Endothelial cell of umbilical vein (primary cell): ENCODE measurements at regions not wholly inside any gene's neighbourhood (a gene's known extent, or its start where the extent isn't known, plus 50 kb on each side); places are given as distances from the start of the nearest gene placed in this dataset.
"Not testable (repeated sequence)": the region's sequence is repeated elsewhere in the genome, so short reads cannot be mapped to it uniquely, and the experiment has no call there.

ENCODE experiments used
- BruUV-seq: library from RNA; stranded (reverse); fragments of 400-500 nt; replicated peaks from 2 replicates; lab custom pipeline; 2021; lab: Mats Ljungman, UMichigan
- CTCF ChIA-PET: fragments of 300-600, 350-600 bp; sonication (Branson Sonifier 250); formaldehyde crosslinking; loops from one replicate; lab custom pipeline; 2021; ENCODE audit warnings: antibody characterized with exemption, inconsistent platforms; lab: Charles Lee
- POLR2A ChIA-PET: fragments of 300-600, 350-600 bp; sonication (Branson Sonifier 250); formaldehyde crosslinking; loops from one replicate; lab custom pipeline; 2021; ENCODE audit warnings: antibody characterized with exemption, inconsistent platforms; lab: Charles Lee
- DNase-seq: peaks from one replicate; pipeline ENCODE4 v3.0.0-alpha.2; 2011; ENCODE audit warnings: low read depth, low spot score
- FAIRE-seq: peaks from 2 replicates; lab custom pipeline; 2011; peaks lifted over from hg19 to GRCh38; lab: Jason Lieb, UNC
- H2AFZ ChIP-seq: 2 replicates; pipeline ENCODE4 v1.6.0; 2012; ENCODE audit warnings: low read depth, low read length, control low read depth, inconsistent platforms
- H3K27ac ChIP-seq: 2 replicates; pipeline ENCODE4 v1.5.1; 2011; ENCODE audit warnings: low read depth, mild to moderate bottlenecking, control low read depth, low read length, moderate library complexity; ENCODE audit not compliant: insufficient read depth
- H3K27me3 ChIP-seq, 2 experiments: 2 replicates each; pipeline versions ENCODE4 v1.6.0 to v1.6.1; 2011; ENCODE audit warnings: low read length in 2 of 2, mixed read lengths in 1 of 2; ENCODE audit not compliant: control insufficient read depth in 2 of 2, insufficient read depth in 2 of 2
- H3K36me3 ChIP-seq, 2 experiments: 2 replicates in 1 of 2; 3 replicates in 1 of 2; pipeline ENCODE4 v1.5.1; 2011; ENCODE audit warnings: low read length in 2 of 2, mild to moderate bottlenecking in 1 of 2, moderate library complexity in 1 of 2; ENCODE audit not compliant: control insufficient read depth in 2 of 2, insufficient read depth in 2 of 2; ENCODE audit errors: extremely low read depth in 1 of 2
- H3K4me1 ChIP-seq: 3 replicates; pipeline ENCODE4 v1.5.1; 2011; ENCODE audit warnings: mild to moderate bottlenecking, low read length; ENCODE audit not compliant: control insufficient read depth, insufficient read depth; ENCODE audit errors: extremely low read depth
- H3K4me2 ChIP-seq: 2 replicates; pipeline ENCODE4 v1.6.1; 2011; ENCODE audit warnings: low read length, control low read depth, mixed read lengths; ENCODE audit not compliant: insufficient read depth
- H3K4me3 ChIP-seq, 3 experiments: fragments of 200-600 bp in 1 of 3; sonication (generic), shearing (Covaris generic) in 1 of 3; replicated peaks in 1 of 3; 2 replicates each; pipeline ENCODE4 v1.5.1; 2011 to 2016; ENCODE audit warnings: control low read depth in 3 of 3, low read length in 3 of 3, mild to moderate bottlenecking in 2 of 3, inconsistent platforms in 1 of 3, low read depth in 1 of 3, moderate library complexity in 1 of 3; ENCODE audit not compliant: insufficient read depth in 1 of 3
- H3K79me2 ChIP-seq: 2 replicates; pipeline ENCODE4 v1.6.0; 2012; ENCODE audit warnings: low read length, inconsistent platforms; ENCODE audit not compliant: control insufficient read depth, insufficient read depth
- H3K9ac ChIP-seq: replicated peaks from 2 replicates; pipeline ENCODE3; 2011; ENCODE audit warnings: low read length, control low read depth; ENCODE audit not compliant: insufficient read depth; ENCODE audit errors: extremely low read depth
- H3K9me1 ChIP-seq: replicated peaks from 3 replicates; pipeline ENCODE4 v1.6.0; 2011; ENCODE audit warnings: mild to moderate bottlenecking, low read length; ENCODE audit not compliant: control insufficient read depth, insufficient read depth; ENCODE audit errors: extremely low read depth
- H3K9me3 ChIP-seq: replicated peaks from 2 replicates; pipeline ENCODE4 v1.5.1; 2012; ENCODE audit warnings: low read length, inconsistent platforms; ENCODE audit not compliant: control insufficient read depth, insufficient read depth
- H4K20me1 ChIP-seq: replicated peaks from 2 replicates; pipeline ENCODE3; 2011; ENCODE audit warnings: mild to moderate bottlenecking, low read length; ENCODE audit not compliant: control insufficient read depth, insufficient read depth; ENCODE audit errors: extremely low read depth
- GATA2 ChIP-seq: IDR thresholded peaks from 2 replicates; pipeline ENCODE4 v1.7.0; 2011; ENCODE audit warnings: low read depth, mild to moderate bottlenecking, moderate library complexity, mixed read lengths, low read length; ENCODE audit not compliant: insufficient read length, insufficient read depth
- POLR2A ChIP-seq: IDR thresholded peaks from 2 replicates; pipeline ENCODE4 v1.6.1; 2012; ENCODE audit warnings: low read depth, mild to moderate bottlenecking, control low read depth, low read length
- POLR2AphosphoS5 ChIP-seq: IDR thresholded peaks from 2 replicates; pipeline ENCODE4 v1.6.1; 2012; ENCODE audit warnings: low read depth, mild to moderate bottlenecking, control low read depth, low read length, moderate library complexity; ENCODE audit not compliant: insufficient read depth
- dilution Hi-C: fragments of 300-500 bp; cut with MboI; formaldehyde crosslinking; loops from one replicate; pipeline ENCODE4 v1.15.0; 2019; ENCODE audit warnings: low sequenced_read_pairs; ENCODE audit not compliant: extremely low pct_ligation_motif_present
- intact Hi-C: fragments of 100-400 bp; cut with micrococcal nuclease; formaldehyde crosslinking; loops from one replicate; pipeline ENCODE4 v1.10.0; 2022
- TF ChIP-seq, protein P1 (sequence below), 2 donors: IDR thresholded peaks; 1 replicate in 1 of 2; 2 replicates in 1 of 2; pipeline ENCODE4 v1.5.1; 2011; ENCODE audit warnings: low read length in 2 of 2, mild to moderate bottlenecking in 2 of 2, moderate library complexity in 2 of 2, control low read depth in 1 of 2, inconsistent platforms in 1 of 2, low read depth in 1 of 2; ENCODE audit not compliant: insufficient read depth in 1 of 2; ENCODE audit errors: extremely low read depth in 1 of 2
- TF ChIP-seq, protein P2 (sequence below): IDR thresholded peaks from 2 replicates; pipeline ENCODE4 v1.6.1; 2011; ENCODE audit not compliant: insufficient read depth, insufficient read length

DNA sequence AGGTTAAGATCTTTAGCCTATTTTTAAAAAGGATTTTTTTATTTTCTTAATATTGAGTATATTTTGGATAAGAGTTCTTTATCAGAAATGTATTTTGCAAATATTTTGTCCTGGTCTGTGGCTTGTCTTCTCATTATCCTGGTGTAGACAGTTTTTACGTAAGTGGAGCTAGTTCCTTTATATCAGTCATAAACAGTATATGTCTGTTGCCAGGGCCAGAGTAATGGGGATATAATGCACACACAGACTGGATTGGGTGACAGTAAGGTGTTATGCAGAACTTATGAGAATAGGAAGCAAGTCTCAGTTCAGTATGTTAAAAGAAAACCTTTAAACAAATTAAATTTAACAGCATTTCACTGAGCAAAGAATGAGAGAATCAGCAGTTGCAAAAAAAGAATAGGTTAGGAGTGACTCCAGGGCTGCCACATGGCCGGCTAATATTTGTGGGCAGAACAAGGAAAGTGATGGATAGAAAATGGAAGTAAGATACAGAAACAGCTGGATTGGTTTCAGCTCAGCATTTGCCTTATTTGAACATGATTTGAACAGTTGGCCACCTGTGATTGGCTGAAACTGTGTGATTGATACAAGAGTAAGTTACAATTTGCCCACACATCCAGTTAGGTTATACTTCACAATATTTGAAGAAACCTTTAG lies 61.1 kb upstream of the ZNG1B start:
- dilution Hi-C loops (no loop called here), intact Hi-C loops (no loop called here)
- H3K4me3 ChIP-seq, result no peak overlapping the region
- POLR2A ChIA-PET, result interaction anchor here (0.7 kb wide), 1 partner anchor 90 kb away, joined by 3 read pairs; no protein-coding TSS in a partner anchor
- H3K9ac ChIP-seq, result no peak overlapping the region
- no peaks in the 10 kb centered on the region for H4K20me1 ChIP-seq
- H3K79me2 ChIP-seq, result no peaks in the 10 kb centered on the region
- BruUV-seq, result no TSS peak
- DNase-seq, result no peak
- no peak for FAIRE-seq
- H3K27me3 ChIP-seq, result no peaks in the 10 kb centered on the region
- H3K27ac ChIP-seq, result no peak overlapping the region
- CTCF ChIA-PET, result interaction anchor here (1.1 to 1.9 kb wide), 4 partner anchors 14 to 238 kb away, joined by 3 to 7 read pairs (median 5); no protein-coding TSS in a partner anchor
- no peaks in the 10 kb centered on the region for H3K9me1 ChIP-seq
- TF ChIP-seq, protein P1, sequence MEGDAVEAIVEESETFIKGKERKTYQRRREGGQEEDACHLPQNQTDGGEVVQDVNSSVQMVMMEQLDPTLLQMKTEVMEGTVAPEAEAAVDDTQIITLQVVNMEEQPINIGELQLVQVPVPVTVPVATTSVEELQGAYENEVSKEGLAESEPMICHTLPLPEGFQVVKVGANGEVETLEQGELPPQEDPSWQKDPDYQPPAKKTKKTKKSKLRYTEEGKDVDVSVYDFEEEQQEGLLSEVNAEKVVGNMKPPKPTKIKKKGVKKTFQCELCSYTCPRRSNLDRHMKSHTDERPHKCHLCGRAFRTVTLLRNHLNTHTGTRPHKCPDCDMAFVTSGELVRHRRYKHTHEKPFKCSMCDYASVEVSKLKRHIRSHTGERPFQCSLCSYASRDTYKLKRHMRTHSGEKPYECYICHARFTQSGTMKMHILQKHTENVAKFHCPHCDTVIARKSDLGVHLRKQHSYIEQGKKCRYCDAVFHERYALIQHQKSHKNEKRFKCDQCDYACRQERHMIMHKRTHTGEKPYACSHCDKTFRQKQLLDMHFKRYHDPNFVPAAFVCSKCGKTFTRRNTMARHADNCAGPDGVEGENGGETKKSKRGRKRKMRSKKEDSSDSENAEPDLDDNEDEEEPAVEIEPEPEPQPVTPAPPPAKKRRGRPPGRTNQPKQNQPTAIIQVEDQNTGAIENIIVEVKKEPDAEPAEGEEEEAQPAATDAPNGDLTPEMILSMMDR (IDR thresholded peaks at IDR 0.05; ENCODE audit: extremely low read depth in 1 of 2, insufficient read depth in 1 of 2, low read depth in 1 of 2, low read length in 2 of 2), result no peak
- TF ChIP-seq, protein P2, sequence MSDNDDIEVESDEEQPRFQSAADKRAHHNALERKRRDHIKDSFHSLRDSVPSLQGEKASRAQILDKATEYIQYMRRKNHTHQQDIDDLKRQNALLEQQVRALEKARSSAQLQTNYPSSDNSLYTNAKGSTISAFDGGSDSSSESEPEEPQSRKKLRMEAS, result no peak
- TF ChIP-seq GATA2, result no peak
- no peak for TF ChIP-seq POLR2A
- TF ChIP-seq POLR2AphosphoS5, result no peak
- no peaks in the 10 kb centered on the region for H3K9me3 ChIP-seq
- H2AFZ ChIP-seq, result no peak overlapping the region
- no peak overlapping the region for H3K4me2 ChIP-seq
- no peaks in the 10 kb centered on the region for H3K36me3 ChIP-seq
- no peaks in the 10 kb centered on the region for H3K4me1 ChIP-seq

DNA sequence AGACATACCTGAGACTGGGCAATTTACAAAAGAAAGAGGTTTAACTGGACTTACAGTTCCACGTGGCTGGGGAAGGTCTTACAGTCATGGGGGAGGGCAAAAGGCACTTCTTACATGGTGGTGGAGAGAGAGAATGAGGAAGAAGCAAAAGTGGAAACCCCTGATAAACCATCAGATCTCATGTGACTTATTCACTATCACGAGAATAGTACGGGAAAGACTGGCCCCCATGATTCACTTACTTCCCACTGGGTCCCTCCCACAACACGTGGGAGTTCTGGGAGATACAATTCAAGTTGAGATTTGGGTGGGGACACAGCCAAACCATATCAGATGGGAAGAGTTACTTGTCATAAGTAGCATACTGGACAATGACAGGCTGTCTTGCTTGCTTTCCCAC lies 62.6 kb upstream of the ZNG1B start:
- H3K27me3 ChIP-seq, H3K9me3 ChIP-seq, H3K4me3 ChIP-seq, H2AFZ ChIP-seq, H3K4me1 ChIP-seq, H3K9ac ChIP-seq, BruUV-seq, H3K4me2 ChIP-seq, H3K79me2 ChIP-seq, intact Hi-C loops, POLR2A ChIA-PET, H3K36me3 ChIP-seq, H3K27ac ChIP-seq, DNase-seq, FAIRE-seq, H3K9me1 ChIP-seq, H4K20me1 ChIP-seq, dilution Hi-C loops: not testable (repeated sequence)
- CTCF ChIA-PET, result interaction anchor here (1.6 kb wide), 1 partner anchor 171 kb away, joined by 5 read pairs; no protein-coding TSS in a partner anchor

DNA sequence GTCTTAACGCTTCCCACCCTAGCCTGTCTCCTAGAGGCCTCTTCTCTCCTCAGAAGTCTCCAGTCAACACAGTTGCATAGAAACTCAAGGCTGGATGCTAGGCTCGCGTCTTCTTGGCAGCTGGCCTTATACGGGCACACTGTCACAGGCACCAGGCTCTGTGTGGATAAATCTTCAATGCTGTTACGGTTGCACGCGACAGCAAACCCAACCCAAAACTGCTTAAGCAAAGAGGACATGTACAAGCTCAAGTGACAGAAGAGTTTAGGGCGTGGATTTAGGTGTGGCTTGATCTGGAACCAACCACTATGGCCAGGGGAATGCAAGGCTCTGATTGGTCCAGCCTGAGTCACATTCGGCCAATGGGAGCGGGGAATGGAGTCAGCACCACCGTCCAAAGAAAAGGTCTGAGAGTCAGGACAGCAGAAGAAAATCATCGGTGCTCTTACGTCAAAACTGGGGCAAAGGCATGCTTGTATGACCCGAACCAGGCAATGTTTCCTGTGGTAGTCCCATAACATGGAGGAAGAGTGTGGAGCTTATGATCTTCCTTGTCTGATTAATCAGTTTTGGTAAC lies 65.1 kb upstream of the ZNG1B start:
- H3K4me2 ChIP-seq, H3K9me1 ChIP-seq, H3K27me3 ChIP-seq, H2AFZ ChIP-seq, H3K79me2 ChIP-seq, H3K9me3 ChIP-seq, dilution Hi-C loops, DNase-seq, H3K9ac ChIP-seq, H3K4me1 ChIP-seq, intact Hi-C loops, H3K36me3 ChIP-seq, H4K20me1 ChIP-seq, H3K27ac ChIP-seq, POLR2A ChIA-PET, BruUV-seq, FAIRE-seq, H3K4me3 ChIP-seq: not testable (repeated sequence)
- CTCF ChIA-PET, result interaction anchor here (2.9 to 4.2 kb wide), 3 partner anchors 124 to 235 kb away, joined by 40 to 44 read pairs (median 43); no protein-coding TSS in a partner anchor
